Neutrophil (primary cell): ENCODE measurements at regions not wholly inside any gene's neighbourhood (a gene's known extent, or its start where the extent isn't known, plus 50 kb on each side); places are given as distances from the start of the nearest gene placed in this dataset.
"Not testable (repeated sequence)": the region's sequence is repeated elsewhere in the genome, so short reads cannot be mapped to it uniquely, and the experiment has no call there.

Source experiments
- H3K27ac ChIP-seq: fragments of 200-600 bp; sonication (generic); 2 replicates; pipeline ENCODE4 v1.5.1; 2016; ENCODE audit warnings: mild to moderate bottlenecking, moderate library complexity
- H3K27me3 ChIP-seq: fragments of 200-600 bp; sonication (generic); 2 replicates; pipeline ENCODE4 v1.6.0; 2016; ENCODE audit warnings: mild to moderate bottlenecking
- H3K36me3 ChIP-seq: fragments of 200-600 bp; sonication (generic); 2 replicates; pipeline ENCODE4 v1.5.1; 2017
- H3K4me1 ChIP-seq, 2 experiments: fragments of 200-600 bp in 1 of 2; sonication (generic) in 1 of 2; 1 replicate in 1 of 2; 2 replicates in 1 of 2; pipeline versions ENCODE4 v1.5.1 to v1.6.1; 2013 to 2016; ENCODE audit warnings: low read depth in 1 of 2, low read length in 1 of 2, mild to moderate bottlenecking in 1 of 2, moderate library complexity in 1 of 2; ENCODE audit not compliant: control insufficient read depth in 1 of 2, insufficient read depth in 1 of 2
- H3K4me3 ChIP-seq, 2 experiments: fragments of 200-600 bp in 1 of 2; sonication (generic) in 1 of 2; 1 replicate in 1 of 2; 2 replicates in 1 of 2; pipeline ENCODE4 v1.5.1; 2013 to 2016; ENCODE audit warnings: low read depth in 1 of 2, low read length in 1 of 2, mild to moderate bottlenecking in 1 of 2, moderate library complexity in 1 of 2
- H3K9me3 ChIP-seq: fragments of 200-600 bp; sonication (generic); 2 replicates; pipeline ENCODE4 v1.5.1; 2016
- CTCF ChIP-seq: fragments of 200-600 bp; sonication (generic); IDR thresholded peaks from 2 replicates; pipeline ENCODE4 v1.5.1; 2016; ENCODE audit warnings: antibody characterized with exemption

GRCh38 chr3:20564966-20565365, 379.0 kb upstream of the SGO1 start:
- no peaks in the 10 kb centered on the region for H3K36me3 ChIP-seq
- no peaks in the 10 kb centered on the region for H3K4me1 ChIP-seq
- no peak overlapping the region for H3K27ac ChIP-seq
- no peak for TF ChIP-seq CTCF
- no peaks in the 10 kb centered on the region for H3K27me3 ChIP-seq
- H3K4me3 ChIP-seq: no peak overlapping the region
- H3K9me3 ChIP-seq: no peaks in the 10 kb centered on the region

- no peak for TF ChIP-seq CTCF
- Histone ChIP-seq H3K4me1 (no peaks in the 10 kb centered on the region), H3K4me3 (no peak overlapping the region), H3K27me3 (no peaks in the 10 kb centered on the region), H3K36me3 (no peaks in the 10 kb centered on the region), H3K27ac (no peak overlapping the region), H3K9me3 (no peaks in the 10 kb centered on the region)
These were observed 378.0 kb upstream of the SGO1 start for GRCh38 chr3:20563985-20564384.

- Histone ChIP-seq H3K4me1 (no peaks in the 10 kb centered on the region), H3K9me3 (no peaks in the 10 kb centered on the region), H3K27ac (no peak overlapping the region)
These were observed 377.2 kb upstream of the SGO1 start for GRCh38 chr3:20563251-20563650.

GRCh38 chr3:20561166-20561565, 375.2 kb upstream of the SGO1 start:
- no peaks in the 10 kb centered on the region for H3K27me3 ChIP-seq
- no peak for TF ChIP-seq CTCF
- H3K27ac ChIP-seq: no peak overlapping the region

More at GRCh38 chr3:20563251-20563650, 377.2 kb upstream of the SGO1 start:
- no peak for TF ChIP-seq CTCF
- Histone ChIP-seq H3K27me3 (no peaks in the 10 kb centered on the region), H3K36me3 (no peaks in the 10 kb centered on the region), H3K4me3 (no peak overlapping the region)

GRCh38 chr3:20560446-20560845, 374.4 kb upstream of the SGO1 start:
- H3K27ac ChIP-seq, H3K27me3 ChIP-seq, H3K36me3 ChIP-seq, H3K9me3 ChIP-seq, H3K4me1 ChIP-seq, H3K4me3 ChIP-seq: not testable (repeated sequence)

More at GRCh38 chr3:20561166-20561565, 375.2 kb upstream of the SGO1 start:
- Histone ChIP-seq H3K4me1 (no peaks in the 10 kb centered on the region), H3K4me3 (no peak overlapping the region), H3K9me3 (no peaks in the 10 kb centered on the region), H3K36me3 (no peaks in the 10 kb centered on the region)

GRCh38 chr3:20558161-20558560, 372.2 kb upstream of the SGO1 start:
- Histone ChIP-seq H3K27ac (no peak overlapping the region), H3K36me3 (no peaks in the 10 kb centered on the region), H3K4me1 (no peaks in the 10 kb centered on the region), H3K4me3 (no peak overlapping the region), H3K27me3 (no peaks in the 10 kb centered on the region), H3K9me3 (no peaks in the 10 kb centered on the region)
- no peak for TF ChIP-seq CTCF
